ENCODE measurements at regions not wholly inside any gene's neighbourhood (a gene's known extent, or its start where the extent isn't known, plus 50 kb on each side); places are given as distances from the start of the nearest gene placed in this dataset.

DNA sequence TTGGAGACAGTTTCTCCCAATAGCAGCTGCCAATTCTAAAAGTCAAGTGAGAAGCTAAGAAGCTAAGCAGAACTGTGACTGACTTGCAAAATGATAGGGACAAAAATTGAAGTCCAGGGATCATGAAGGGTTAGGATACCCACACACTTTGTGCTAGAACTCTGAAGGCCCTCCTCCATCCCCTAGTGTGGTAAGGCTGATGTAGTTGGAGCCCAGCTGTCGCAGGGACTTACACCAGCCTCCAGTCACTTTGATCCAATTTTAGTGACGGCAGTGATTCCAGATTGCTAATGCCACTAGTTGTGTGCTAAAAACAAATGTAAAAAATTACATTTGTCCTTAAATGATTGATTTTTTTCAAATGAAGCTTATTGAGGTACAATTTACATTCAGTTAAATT lies 742.7 kb upstream of the ZNF608 start:
- no peak for DNase-seq

DNA sequence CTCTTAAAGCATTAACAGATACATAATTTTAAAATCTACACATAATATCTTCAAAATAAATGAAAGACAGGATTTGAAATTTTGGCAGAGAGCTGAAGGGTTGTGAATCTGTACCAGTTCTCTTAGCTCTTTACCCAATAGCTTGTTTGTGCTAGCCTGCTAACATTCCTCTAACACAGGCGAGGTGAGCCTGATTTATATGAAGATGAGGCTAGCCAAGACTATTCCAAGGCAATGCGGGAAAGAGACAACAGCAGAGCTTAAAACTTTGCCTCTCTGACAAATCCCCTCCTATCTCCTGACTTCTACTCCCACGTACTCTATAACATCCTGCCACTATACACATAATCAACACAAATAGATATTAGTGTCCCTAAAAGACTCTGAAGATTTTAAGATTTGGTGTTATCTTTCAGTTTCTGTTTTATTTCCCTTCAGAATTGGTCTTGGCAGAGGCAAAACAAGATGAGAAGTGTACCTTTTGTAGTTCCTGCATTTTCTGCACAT lies 745.6 kb upstream of the ZNF608 start:
- DNase-seq = no peak

DNA sequence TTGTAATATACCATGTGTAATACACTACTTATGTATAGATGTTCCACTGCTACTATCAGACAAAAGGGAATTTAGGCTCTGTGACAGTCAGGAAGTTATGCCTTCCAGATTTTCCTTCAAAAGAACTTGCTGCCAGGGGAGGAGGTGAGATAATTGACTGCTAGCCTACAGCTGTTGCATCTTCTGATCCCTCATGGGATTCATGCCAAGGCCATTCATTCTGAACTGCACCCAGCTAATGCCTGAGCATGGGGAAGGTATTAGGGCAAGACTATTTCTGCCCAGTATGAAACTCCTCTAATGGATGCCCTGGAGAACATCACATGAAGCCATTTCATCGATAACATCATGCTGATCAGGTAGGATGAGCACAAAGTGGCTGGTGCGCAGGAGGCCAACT lies 746.5 kb upstream of the ZNF608 start:
- no peak for DNase-seq

DNA sequence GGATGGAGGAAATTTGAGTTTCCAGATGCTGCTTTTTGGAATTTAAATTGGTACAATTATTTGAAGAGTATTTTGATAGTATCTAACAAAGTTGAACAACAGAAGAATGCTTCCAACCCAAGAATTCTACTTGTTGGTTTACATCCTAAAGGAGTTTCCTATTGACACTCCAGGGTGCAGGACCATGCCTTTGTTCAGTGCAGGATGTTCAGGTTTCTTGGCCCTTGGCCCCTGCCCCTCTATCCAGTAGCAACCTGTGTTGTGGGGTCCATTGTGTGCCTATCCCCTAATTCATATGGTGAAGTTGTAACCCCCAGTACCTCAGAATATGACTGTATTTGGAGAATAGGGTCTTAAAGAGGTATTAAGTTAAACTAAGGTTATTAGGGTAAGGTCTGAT lies 750.0 kb upstream of the ZNF608 start:
- no peak for DNase-seq

DNA sequence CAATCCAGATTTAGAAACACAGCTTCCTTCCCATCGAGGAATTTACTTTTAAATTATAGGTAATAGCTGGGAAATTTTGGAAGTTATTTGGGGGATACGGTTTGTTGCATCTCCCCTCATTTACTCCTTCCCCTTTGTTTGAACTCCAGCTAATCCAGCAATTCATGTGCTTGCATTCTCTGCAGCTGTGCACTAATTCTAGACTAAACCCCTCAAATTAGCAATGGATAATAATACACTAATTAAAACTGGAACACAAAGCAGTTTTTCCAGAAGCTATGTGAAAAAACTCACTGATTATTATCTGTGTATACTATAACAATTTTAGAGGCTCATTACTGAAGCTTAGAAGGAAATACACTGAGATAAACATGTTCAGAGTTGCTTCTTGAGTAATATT lies 751.2 kb upstream of the ZNF608 start:
- no peak for DNase-seq

DNA sequence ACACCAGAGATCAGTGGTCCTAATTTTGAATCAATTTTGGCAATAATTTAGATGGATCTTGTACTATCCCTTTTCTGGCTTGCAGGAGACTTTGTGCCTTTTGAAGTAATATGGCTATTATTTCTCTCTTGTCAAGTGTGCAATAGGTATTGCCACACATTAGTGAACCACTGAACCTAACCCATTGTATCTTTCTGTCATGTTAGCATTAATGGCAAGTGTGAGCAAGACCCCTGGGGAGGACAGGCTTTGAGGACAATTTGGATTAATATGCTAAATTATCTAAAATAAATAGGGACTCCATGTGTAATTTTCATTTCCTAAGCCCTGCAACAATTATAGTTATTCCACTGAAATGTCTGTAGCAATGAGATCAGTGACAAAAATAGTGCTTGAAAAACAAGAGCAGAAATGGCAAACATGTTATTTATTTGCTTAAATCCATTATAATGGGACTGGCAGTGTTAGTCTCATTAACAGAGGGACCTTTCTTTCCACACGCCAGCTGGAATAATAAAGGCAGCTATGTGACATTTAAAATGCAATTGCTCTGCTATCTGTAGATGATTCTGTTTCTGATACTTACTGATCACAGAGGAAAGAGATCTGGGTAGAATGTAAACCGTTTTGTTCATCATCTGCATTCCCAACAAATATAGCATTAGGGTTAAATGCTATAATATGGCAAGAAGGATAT lies 753.3 kb upstream of the ZNF608 start:
- DNase-seq = peak; percentile 71

DNA sequence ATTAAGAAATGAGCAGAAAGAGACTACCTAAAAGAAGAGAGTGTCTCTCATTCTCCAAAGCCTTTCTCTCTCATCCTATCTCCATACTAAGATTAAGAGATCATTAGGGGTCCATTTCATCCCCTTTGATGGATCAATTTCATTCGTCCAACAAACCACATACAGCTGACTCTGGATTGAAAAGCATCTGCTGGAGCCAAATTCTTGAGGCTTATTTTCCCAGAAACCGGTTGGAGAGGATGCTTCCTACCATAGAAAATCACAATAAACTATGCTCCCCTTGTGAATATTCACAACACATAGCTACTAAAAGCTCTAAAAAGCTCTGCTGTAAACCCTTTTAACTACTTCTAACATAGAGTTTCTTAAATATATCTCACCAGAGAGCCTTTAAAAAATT lies 755.0 kb upstream of the ZNF608 start:
- no peak for DNase-seq

DNA sequence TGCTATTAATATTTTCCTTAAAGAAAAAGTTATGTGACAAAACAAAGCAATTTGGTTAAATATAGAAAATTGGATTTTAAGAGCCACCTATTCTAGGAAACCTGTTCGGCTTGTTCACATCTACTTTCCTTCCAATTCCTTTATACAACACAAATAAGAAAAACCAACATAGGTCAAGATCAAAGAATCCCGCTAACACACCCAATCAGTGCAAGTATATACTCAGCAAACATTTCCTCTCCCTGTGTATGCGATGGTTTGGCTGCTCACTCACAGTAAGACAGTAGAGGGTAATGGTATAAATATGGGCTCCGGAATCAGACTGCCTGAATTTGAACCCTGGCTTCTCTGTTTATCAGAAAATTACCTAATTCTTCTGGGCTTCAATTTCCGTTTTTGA lies 757.5 kb upstream of the ZNF608 start:
- no peak for DNase-seq

DNA sequence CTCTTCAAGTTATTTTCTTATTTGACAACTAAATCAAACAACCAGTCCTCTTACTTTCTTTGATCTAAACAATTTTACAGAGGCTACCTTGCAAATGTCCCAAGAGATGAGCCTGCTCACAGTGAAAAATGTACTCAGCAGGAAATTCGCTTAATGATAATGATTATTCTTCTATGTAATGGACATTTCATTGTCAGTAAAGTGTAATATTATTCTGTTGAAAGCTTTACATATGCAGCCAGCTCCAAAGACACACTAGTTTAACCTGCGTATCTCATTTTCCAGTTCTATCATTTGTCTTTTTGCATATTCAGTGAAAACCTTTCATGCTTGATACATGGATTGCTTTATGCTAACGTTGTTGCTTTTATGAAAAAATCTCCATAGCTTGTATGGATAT lies 758.7 kb upstream of the ZNF608 start:
- DNase-seq = no peak

DNA sequence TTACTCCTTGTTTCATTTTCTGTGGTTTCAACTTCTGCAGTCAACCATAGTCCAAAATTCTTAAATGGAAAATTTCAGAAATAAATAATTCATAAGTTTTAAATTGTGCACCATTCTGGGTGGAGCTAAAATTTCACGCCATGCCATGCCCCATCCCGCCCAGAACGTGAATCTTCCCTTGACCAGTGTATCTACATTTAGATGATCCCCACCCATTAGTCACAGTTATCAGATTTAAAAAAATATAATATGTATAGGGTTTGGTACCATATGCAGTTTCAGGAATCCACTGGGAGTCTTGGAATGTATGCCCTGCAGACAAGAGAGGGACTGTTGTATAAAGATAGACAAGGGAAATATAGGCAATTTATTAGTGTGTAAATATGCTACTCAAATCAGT lies 759.7 kb upstream of the ZNF608 start:
- DNase-seq = no peak

DNA sequence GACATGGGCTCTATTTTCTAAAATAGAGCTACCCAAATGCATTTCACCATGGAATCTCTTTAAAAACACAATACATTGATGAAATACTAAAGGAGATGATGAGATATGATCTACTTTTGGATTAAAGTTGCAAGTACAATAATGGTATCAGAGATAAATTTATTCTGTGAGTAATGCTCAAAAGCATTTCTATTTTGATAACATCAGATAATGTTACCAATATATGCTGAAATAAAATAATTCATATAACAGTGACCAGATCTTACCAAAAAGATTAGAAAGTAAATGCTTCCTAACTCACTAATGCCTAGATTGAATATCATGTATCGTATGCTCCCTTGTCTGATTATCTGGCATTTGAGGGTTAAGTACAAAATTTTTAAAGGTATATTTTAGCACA lies 761.8 kb upstream of the ZNF608 start:
- DNase-seq = no peak

DNA sequence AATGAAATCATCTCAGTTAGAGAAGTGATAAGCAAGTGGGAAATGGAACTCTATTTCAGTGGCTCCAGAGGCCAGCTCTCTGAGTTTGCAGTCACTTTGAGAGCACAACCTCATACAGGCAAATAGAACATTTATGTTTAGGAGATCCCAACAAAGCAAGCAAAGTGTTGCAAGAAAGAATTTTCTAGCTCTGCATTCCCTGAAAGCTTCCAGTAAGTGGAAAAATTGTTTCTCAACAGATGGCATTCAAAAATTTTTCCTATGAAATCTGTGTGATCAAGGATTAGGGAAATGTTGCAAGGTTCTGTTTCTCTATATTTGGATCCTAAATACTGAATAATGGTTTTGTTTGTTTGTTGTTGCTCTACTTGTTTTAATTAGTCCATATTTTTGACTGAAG lies 764.2 kb upstream of the ZNF608 start:
- DNase-seq = no peak

DNA sequence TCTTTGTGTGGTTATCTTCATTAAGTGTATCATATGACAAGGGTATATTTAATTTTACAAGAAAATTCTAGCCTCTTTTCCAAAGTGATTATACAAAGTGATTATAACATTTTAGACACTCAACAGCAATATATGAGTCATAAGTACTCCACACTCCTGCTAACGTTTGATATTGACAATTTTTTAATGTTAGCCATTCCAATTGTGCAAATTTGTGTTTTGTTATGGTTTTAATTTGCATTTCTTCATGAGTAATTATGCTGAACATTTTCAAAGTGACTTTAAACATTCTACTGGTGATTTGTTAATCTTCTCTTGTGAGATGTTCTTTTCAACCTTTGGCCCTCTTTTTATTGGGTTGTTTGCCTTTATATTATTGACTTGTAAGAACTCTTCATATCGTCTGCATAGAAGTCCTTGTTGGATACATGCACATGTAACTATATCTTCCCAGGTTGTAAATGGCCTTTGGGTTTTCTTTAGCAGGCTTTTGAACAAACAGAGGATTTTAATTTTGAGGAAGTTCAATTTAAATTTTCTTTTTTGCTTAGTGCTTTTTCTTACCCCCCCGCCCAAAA lies 771.6 kb upstream of the ZNF608 start:
- no peak for DNase-seq

DNA sequence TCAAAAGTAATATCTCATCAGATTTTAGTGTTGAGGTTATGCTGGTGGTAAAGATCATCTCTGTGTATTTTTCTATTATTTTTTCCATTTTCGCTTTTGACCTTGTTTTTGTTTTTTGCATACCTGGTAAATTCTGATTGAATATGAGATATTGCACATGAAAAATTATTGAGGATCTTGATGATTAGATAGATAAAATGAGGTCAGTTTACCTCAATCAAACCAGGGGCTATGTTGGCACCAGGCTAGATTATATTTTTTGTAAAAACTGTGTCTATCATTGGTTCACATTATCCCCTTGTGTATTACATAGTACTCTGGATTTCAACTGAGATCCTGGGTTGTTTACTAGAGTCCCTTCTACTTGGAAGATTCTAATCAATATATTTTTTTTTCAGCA lies 774.9 kb upstream of the ZNF608 start:
- no peak for DNase-seq

DNA sequence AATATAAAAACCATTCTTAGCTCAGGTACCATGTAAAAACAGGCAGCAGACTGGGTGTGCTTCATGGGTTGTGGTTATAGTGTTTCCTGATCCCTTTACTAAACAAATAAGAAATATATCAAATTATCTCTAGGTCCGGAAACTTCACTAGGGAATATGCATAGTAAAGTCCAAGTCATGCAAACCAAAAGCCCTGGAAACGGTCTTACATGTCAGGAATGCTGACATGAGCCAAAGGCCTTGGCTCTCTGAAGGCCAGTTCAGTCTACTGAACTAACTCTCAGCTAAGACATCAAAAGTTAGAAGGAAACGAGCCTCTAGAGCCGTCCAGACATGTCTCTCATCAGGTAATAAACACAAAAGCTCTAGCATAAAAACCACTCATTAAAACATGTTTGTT lies 778.9 kb upstream of the ZNF608 start:
- no peak for DNase-seq

DNA sequence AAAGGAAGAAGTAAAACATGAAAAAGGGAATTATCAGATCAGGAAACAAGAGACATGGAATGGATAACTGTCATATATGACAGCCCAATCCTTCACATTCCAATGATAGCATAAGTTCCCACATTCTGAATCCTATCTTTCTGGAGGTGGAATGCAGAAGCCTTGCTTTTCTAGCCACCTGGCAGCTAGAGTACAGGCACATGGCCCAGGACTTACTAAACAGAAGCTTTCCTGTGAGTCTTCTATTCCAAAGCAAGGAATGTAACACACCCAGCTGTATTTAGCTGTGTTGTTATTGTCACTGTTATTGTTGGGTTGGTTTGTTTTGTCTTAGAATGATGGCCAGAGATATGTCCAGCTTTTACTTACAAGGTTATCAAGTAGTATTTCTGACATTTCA lies 780.5 kb upstream of the ZNF608 start:
- no peak for DNase-seq

DNA sequence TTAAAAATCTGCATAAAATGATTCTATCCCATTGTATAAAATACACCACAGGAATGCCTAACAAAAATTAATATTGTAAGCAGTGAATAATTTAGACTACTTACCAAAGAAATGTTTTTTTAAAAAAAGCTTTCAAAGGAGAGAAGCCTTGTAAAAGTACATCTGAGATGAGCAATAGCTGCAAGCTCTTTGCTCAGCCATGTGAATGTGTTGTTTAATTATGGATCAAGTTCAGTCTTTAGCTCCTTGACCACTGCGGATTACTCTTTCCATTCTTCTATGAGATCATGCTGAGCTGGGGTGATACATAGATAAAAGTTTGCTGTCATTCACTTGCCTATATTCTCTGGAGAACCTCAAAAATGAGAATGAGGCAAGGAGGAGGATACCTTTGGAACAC lies 782.4 kb upstream of the ZNF608 start:
- no peak for DNase-seq

DNA sequence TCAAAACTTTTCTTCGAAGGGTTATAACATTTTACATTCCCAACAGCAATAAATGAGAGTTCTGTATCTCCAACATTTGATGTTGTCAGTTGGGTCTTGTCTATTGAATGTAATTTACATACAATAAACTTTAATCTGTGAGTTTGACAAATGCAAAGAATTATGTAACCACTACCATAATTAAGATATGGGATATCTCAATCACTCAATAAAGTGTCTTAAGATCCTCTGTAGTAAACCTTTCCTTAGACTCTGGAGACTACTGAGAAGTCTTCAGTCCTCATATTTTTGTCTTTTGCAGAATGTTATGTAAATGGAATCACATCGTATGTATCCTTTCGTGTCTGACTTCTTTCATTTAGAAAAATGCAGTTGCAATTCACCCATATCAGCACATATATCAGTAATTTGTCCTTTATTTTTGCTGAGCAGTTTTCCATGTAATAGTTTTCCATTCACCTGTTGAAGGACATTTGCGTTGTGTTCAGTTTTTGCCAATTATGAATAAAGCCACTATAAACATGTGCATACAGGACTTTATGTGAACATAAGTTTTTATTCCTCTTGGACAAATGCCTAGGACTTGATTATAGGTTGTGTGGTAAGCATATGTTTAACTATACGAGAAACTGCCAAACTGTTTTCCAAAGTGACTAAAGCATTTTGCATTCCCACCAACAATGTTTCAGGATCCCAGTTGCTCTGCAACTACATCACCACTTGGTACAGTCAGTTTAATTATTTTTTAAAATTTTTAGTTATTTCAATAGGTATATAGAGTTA lies 784.6 kb upstream of the ZNF608 start:
- DNase-seq = no peak

DNA sequence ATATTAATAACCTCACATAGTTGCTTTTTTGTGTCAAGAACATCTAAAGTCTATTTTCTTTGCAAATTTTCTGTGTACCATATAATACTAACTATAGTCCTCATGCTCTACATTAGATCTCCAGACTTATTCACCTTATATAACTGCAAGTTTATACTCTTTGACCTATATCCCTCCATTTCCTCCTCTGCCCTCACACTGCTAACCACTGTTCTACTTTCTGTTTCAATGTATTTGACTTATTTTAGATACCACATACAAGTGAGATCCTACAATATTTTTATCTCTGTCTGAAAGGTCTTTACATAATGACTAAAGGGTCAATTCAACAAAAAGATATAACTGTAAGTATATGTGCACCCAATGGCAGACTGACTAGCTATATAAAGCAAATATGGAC lies 789.7 kb upstream of the ZNF608 start:
- no peak for DNase-seq

DNA sequence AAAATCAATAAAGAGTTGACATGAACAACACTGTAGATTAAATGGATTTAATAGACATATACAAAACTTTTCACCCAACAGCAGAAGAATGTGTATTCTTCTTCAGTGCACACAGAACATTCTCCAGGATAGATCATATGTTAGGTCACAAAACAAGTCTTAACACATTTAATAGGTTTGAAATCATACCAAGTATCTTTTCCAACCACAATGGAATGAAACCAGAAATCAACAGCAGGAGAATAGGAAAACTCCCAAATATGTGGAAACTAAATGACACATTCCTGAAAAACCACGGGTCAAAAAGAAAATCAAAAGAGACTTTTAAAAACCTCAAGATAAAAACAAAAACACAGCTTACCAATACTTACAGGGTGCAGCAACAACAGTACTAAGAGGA lies 790.1 kb upstream of the ZNF608 start:
- no peak for DNase-seq

DNA sequence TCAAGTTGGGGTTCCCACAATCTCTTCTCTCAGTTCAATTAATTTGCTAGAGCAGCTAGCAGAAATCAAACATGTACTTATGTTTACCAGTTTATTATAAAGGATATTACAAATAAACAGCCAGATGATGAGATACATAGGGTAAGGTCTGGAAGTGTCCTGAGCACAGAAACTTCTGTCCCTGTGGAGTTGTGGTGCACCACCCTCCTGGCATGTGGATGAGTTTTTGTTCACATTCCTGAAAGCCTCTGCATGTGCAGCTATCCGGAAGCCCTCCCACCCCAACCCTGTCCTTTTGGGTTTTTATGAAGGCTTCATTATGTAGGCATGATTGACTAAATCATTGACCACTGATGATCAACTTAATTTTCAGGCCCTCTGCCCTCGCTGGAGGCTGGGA lies 791.2 kb upstream of the ZNF608 start:
- no peak for DNase-seq

DNA sequence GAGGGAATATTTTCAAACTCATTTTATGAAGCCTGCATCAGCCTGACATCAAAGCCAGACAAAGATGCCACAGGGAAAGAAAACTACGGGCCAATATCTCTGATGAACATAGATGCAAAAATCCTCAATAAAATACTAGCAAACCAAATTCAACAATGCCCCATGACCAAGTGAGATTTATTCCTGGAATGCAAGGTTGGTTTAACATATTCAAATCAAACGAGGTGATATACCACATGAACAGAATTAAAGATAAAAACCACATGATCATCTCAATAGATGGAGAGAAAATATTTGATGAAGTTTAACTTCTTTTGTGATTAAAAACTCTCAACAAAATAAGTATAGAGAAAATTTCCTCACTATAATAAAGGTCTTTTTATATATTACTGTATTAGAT lies 792.0 kb upstream of the ZNF608 start:
- no peak for DNase-seq

DNA sequence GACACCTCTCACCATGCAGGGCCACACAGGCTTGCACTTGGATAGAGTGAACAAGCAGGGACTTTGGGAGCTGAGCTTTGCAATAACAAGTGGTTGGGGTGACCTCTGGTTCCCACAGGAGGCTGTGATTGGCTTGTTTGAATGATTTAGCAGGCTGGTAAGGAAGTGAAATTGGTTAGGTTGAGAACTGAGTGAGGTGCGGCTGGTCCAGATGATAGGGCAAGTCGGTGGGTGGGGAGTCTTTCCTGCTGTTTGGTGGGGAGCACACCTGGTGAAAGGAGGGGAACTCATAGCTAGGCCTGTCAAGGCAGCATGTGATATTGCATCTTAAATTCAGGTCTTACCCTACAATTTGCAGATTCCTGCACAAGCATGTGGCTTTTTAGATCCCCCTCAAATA lies 794.6 kb upstream of the ZNF608 start:
- no peak for DNase-seq

DNA sequence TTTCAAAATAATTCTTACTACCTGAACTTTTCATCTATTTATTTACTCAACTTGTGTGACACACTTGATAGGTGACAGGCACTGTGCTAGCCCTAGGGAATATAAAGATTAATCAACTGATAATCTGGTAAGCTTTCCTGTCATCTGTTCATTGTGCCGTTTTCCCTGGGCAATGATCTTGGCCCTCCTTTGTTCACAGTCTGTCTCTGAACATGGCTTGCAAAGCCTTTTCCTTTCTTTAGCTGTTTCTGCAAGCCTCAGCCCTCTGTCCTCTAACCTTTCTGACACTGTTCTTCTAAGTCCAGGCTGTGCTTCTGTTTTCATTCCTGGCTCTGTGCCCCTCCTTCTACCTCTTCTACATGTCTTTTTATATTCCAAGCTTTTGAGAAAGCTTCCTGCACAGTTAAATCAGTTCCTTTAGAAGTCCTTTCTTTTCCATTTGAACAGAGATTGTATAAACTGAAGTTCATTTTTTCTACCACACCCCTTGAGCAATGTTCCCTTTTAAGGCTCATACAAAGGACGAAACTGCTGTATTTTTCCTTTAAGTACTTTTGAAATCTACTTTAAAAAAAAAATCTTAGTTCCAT lies 803.0 kb upstream of the ZNF608 start:
- no peak for DNase-seq
